ENCODE measurements at regions not wholly inside any gene's neighbourhood (a gene's known extent, or its start where the extent isn't known, plus 50 kb on each side); places are given as distances from the start of the nearest gene placed in this dataset.

GRCh38 chr16:86869288-86870022 lies 291.1 kb downstream of the FOXL1 start:
- TF ChIP-seq POLR2AphosphoS5 (IDR thresholded peaks at IDR 0.05; ENCODE audit: insufficient read depth in 1 of 2, low read depth in 1 of 2), result no peak
- no peak for TF ChIP-seq CTCF (IDR thresholded peaks at IDR 0.05)
- TF ChIP-seq POLR2A (IDR thresholded peaks at IDR 0.05), result no peak

Measured in vagina (tissue), 2 donors.